GM18505 (cell line): ENCODE measurements at regions not wholly inside any gene's neighbourhood (a gene's known extent, or its start where the extent isn't known, plus 50 kb on each side); places are given as distances from the start of the nearest gene placed in this dataset.
"Not testable (repeated sequence)": the region's sequence is repeated elsewhere in the genome, so short reads cannot be mapped to it uniquely, and the experiment has no call there.

ENCODE experiments used
- ATAC-seq: cut with Tn5 transposase; IDR thresholded peaks from one replicate; pipeline ENCODE4 v1.9.1; 2021; ENCODE audit not compliant: unreplicated experiment
- POLR2A ChIP-seq: IDR thresholded peaks from 4 replicates; pipeline ENCODE4 v1.6.1; 2011; ENCODE audit warnings: borderline replicate concordance; ENCODE audit not compliant: insufficient read depth, insufficient read length; ENCODE audit errors: extremely low read depth

DNA sequence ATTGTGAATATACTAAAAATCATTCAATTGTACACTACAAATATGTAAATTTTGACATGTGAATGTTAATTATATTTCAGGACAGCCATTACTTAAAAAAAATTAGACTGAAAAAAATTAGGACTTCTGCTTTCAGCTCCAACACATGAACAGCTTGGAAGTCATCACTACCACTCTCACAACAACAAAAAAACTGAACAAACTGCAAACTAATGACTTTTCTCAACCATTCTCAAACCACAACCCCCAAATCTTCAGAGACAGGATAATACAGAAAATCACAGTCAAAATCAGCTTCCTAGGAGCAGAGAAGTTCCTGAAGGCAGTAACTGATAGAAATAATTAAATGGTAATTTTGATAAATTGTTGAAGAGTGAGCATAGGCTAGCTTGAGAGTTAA is 686.4 kb downstream of the TLE1 start:
- TF ChIP-seq POLR2A: no peak
- no peak for ATAC-seq

GRCh38 chr9:81002242-81002641 is 687.1 kb downstream of the TLE1 start:
- TF ChIP-seq POLR2A: no peak
- no peak for ATAC-seq

GRCh38 chr9:80995759-80996158 is 693.6 kb downstream of the TLE1 start:
- ATAC-seq: no peak
- no peak for TF ChIP-seq POLR2A

- TF ChIP-seq POLR2A: no peak
- no peak for ATAC-seq
Measured at GRCh38 chr9:80994892-80995291, 694.5 kb downstream of the TLE1 start.

DNA sequence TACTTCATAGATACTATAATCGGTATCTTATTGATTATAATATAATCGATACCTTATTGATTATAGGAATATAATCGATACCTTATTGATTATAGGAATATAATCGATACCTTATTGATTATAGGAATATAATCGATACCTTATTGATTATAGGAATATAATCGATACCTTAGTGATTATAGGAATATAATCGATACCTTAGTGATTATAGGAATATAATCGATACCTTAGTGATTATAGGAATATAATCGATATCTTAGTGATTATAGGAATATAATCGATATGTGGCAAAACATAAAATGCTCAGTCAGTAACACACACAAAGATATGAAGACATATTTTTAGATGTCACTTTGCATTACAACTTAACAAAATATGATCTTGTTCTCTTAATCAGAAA is 703.8 kb downstream of the TLE1 start:
- ATAC-seq: not testable (repeated sequence)

DNA sequence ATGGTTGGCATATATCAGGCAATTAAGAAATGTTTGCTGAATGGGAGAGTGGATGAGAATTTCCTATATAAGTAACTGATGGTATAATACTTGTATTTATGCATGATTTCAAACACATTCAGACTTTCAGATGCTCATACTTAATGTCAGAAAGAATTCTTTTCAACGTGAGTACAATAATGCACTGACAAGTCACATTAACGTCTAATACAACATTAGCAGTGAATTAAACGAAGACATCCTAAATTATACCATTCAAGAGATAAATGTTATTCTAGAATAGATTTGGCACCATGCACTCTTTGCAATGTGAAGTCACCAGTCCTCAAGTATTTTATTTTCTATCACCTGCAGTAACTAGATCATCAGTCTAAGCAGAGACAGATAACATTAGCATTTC is 712.9 kb downstream of the TLE1 start:
- TF ChIP-seq POLR2A: no peak
- ATAC-seq: no peak

- not testable (repeated sequence) for ATAC-seq
Measured at GRCh38 chr9:80970377-80970776, 719.0 kb downstream of the TLE1 start.

- no peak for ATAC-seq
- no peak for TF ChIP-seq POLR2A
Measured at GRCh38 chr9:80968611-80969010, 720.7 kb downstream of the TLE1 start.

DNA sequence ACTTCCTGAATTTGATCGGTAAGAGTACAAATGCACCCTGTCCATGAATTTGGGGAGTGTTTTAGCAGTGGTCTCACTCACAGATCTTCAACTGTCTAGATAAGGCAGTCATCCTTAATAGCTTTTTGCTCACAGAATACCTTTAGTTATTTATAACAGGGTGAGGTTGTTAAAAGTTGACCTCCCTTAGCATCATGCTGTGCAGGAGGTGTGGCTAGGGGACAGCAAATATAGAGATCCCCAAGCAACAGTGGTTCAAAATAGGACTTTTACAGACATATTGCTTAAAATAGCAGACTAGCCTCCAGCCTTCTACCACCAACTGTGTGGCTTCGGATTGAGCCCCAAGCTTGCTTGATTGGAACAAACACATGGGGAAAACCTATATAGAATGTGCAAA is 724.4 kb downstream of the TLE1 start:
- ATAC-seq: no peak
- TF ChIP-seq POLR2A: no peak

DNA sequence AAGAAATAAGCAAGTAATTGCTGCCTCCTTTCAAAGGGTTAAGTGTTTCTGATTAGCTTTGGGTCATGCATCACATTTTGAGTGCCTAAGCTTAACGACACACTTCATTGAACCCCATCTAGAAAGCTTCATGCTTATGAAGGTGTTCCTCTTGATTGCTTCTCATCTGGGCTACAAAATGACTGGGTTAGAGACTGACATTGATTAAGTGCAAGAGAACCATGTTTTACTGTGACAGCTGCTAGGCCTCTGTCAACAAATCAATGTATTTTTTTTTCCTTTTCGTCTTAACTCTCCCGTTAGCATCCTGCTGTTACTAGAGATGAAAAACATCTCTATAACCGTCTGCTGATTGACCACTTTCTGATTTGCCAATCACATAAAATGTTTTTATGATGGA is 725.0 kb downstream of the TLE1 start:
- TF ChIP-seq POLR2A: no peak
- ATAC-seq: no peak

DNA sequence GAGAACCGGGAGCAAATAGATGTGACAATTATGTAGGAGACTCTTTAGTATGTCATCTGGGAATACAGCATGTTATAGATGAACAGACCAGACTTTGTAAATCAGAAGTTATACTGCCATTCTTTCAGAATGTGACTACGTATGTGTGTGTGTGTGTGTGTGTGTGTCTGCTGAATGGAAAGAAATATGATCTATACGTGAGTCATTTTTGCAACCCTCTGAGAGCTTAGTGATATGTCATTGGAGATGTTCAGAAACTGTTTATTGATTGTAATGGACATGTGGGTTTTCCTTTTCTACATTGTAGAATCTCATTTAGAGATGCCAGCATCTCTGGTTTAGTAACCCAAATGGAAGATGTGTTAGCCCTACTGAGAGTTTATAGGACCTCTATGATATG is 731.5 kb downstream of the TLE1 start:
- ATAC-seq: no peak
- TF ChIP-seq POLR2A: no peak

DNA sequence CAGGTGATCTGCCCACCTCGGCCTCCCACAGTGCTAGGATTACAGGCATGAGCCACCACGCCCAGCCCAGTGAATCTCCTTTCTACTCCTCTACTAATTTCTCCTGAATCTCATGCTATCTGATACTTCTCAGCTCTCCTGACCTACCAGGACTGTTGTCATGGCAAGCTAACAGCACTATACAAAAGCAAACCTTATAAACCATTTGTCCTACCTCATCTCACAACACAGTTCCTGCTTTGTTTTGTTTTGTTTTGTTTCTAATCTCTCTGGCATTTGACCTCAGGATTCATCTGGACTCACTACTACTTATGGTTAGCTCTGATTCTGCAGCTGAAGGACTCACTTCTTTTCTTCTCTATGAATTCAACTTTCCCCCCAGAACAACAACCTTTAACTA is 734.8 kb downstream of the TLE1 start:
- no peak for TF ChIP-seq POLR2A
- ATAC-seq: no peak

- TF ChIP-seq POLR2A: no peak
- no peak for ATAC-seq
Measured at GRCh38 chr9:80952363-80952922, 736.9 kb downstream of the TLE1 start.

- no peak for ATAC-seq
- no peak for TF ChIP-seq POLR2A
Measured at GRCh38 chr9:80951675-80952074, 737.7 kb downstream of the TLE1 start.

DNA sequence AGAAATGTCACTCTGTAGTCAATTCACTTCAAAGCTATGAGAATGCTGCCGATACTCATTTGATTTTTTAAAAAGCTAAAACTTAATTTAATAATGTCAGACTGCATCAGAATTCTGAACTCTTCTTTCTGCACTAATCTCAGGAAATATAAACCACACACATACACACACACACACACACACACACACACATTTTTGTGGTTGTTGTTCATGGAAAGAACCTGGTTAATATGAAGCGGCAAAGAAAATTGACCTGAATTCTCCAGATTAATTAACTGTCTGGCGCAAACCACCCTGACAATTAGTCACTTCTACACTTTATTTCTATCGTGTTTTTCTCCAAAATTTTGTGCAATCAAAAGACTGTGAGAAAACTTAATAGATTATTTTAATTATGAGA is 740.5 kb downstream of the TLE1 start:
- no peak for ATAC-seq
- TF ChIP-seq POLR2A: no peak

GRCh38 chr9:80948066-80948465 is 741.3 kb downstream of the TLE1 start:
- no peak for TF ChIP-seq POLR2A
- no peak for ATAC-seq

DNA sequence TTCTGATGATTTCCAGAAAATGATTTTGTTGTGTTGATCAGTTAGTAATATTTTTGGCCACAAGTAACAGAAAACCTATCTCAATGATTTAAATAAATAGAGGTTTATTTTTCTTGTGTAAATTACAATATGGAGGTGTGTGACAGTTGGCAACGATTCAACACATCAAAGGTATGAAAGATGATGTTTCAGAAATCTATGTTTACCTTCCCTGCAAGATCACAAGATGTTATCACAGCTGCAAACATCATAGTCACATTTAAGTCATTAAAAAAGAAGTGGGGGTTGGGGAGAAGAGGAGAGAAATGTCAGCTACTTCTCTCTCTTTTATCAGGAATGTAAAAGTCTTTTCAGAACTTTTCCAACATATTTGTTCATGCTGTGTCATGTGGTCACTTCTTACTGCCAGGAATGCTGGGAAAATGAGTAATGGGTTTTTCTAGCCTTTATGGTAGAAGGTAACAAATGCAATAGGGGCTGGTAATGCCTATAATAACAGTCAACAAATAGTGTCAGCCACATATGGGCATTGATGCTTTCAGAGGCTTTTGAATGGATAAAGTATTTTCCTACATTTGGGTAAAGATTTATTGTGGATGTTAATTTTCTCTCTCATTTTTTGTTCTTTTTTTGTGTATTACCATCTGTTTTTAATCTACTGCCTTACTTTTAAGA is 742.7 kb downstream of the TLE1 start:
- no peak for TF ChIP-seq POLR2A
- ATAC-seq: no peak
